ENCODE measurements at regions not wholly inside any gene's neighbourhood (a gene's known extent, or its start where the extent isn't known, plus 50 kb on each side); places are given as distances from the start of the nearest gene placed in this dataset.

GRCh38 chr18:78621141-78621755 is 358.4 kb upstream of the SALL3 start:
- intact Hi-C loops (cut with DNase I), result no loop called here
- no peak for ATAC-seq
- DNase-seq, result no peak

DNA sequence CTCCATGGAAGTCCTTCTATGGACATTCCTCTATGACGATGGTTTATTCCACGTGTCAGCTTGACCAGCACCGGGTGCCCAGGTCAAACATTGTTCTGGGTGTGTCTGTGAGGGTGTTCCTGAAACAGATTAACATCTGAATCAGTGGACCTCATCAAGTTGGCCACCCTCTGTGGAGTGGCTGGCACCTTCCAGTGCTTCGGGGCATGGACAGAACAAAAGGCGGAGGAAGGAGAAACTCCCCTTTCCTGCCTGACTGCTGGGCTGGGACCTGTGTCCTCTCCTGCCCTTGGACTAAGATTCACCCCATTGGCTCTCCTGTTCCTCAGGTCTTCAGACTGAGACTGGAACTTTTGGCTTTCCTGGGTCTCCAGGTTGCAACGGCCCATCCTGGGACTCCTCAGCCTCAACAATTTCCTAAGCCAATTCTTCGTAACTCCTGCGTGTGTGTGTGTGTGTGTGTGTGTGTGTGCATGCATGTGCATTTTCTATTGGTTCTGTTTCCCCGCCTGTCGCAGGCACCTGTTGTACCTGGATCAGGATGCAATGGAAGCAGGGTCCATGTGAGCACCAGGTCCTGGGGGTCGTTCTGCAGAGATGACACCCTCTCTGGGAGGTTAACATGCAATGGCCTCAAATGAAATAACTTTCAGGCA is 357.2 kb upstream of the SALL3 start:
- Histone ChIP-seq H3K36me3 (no peaks in the 10 kb centered on the region), H3K4me3 (no peak overlapping the region), H3K27ac (no peak overlapping the region), H3K27me3 (ENCODE audit: low read depth) (no peaks in the 10 kb centered on the region), H3K4me1 (no peaks in the 10 kb centered on the region), H3K9me3 (no peaks in the 10 kb centered on the region)
- DNase-seq (no peak), ATAC-seq (no peak)
- intact Hi-C loops (cut with DNase I), result no loop called here
- TF ChIP-seq, protein P1, sequence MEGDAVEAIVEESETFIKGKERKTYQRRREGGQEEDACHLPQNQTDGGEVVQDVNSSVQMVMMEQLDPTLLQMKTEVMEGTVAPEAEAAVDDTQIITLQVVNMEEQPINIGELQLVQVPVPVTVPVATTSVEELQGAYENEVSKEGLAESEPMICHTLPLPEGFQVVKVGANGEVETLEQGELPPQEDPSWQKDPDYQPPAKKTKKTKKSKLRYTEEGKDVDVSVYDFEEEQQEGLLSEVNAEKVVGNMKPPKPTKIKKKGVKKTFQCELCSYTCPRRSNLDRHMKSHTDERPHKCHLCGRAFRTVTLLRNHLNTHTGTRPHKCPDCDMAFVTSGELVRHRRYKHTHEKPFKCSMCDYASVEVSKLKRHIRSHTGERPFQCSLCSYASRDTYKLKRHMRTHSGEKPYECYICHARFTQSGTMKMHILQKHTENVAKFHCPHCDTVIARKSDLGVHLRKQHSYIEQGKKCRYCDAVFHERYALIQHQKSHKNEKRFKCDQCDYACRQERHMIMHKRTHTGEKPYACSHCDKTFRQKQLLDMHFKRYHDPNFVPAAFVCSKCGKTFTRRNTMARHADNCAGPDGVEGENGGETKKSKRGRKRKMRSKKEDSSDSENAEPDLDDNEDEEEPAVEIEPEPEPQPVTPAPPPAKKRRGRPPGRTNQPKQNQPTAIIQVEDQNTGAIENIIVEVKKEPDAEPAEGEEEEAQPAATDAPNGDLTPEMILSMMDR (IDR thresholded peaks at IDR 0.05), result no peak

More at GRCh38 chr18:78621141-78621755, 358.4 kb upstream of the SALL3 start:
- Histone ChIP-seq H3K27ac (no peak overlapping the region), H3K27me3 (ENCODE audit: low read depth) (no peaks in the 10 kb centered on the region), H3K36me3 (no peaks in the 10 kb centered on the region), H3K4me3 (no peak overlapping the region), H3K4me1 (no peaks in the 10 kb centered on the region), H3K9me3 (peaks cover 5% of the 10 kb centered on the region)
- TF ChIP-seq, protein P1 (IDR thresholded peaks at IDR 0.05), result no peak

- intact Hi-C loops (cut with DNase I), result no loop called here
- H3K27ac ChIP-seq, result no peak overlapping the region
- H3K9me3 ChIP-seq, result no peaks in the 10 kb centered on the region
- no peak overlapping the region for H3K4me3 ChIP-seq
- DNase-seq (peak; percentile 85), ATAC-seq (peak; percentile 80 to 82)
- no peaks in the 10 kb centered on the region for H3K36me3 ChIP-seq
- no peaks in the 10 kb centered on the region for H3K4me1 ChIP-seq
- no peaks in the 10 kb centered on the region for H3K27me3 ChIP-seq (ENCODE audit: low read depth)
- TF ChIP-seq, protein P1 (IDR thresholded peaks at IDR 0.05), result no peak
Measured at GRCh38 chr18:78622907-78623541, 356.6 kb upstream of the SALL3 start.

- Histone ChIP-seq H3K4me3 (no peak overlapping the region), H3K4me1 (no peaks in the 10 kb centered on the region), H3K9me3 (no peaks in the 10 kb centered on the region), H3K27ac (no peak overlapping the region), H3K36me3 (no peaks in the 10 kb centered on the region), H3K27me3 (ENCODE audit: low read depth) (no peaks in the 10 kb centered on the region)
- DNase-seq (no peak), ATAC-seq (no peak)
- TF ChIP-seq, protein P1 (IDR thresholded peaks at IDR 0.05), result no peak
- intact Hi-C loops (cut with DNase I), result no loop called here
Measured at GRCh38 chr18:78624646-78625279, 354.9 kb upstream of the SALL3 start.

- ATAC-seq (no peak), DNase-seq (no peak)
- H3K4me3 ChIP-seq, result no peak overlapping the region
- TF ChIP-seq, protein P1 (IDR thresholded peaks at IDR 0.05), result no peak
- no peaks in the 10 kb centered on the region for H3K36me3 ChIP-seq
- H3K4me1 ChIP-seq, result no peaks in the 10 kb centered on the region
- no peaks in the 10 kb centered on the region for H3K27me3 ChIP-seq (ENCODE audit: low read depth)
- intact Hi-C loops (cut with DNase I), result no loop called here
- no peaks in the 10 kb centered on the region for H3K9me3 ChIP-seq
- no peak overlapping the region for H3K27ac ChIP-seq
Measured at GRCh38 chr18:78625847-78626246, 353.8 kb upstream of the SALL3 start.

Data from lower lobe of right lung (tissue), 2 donors.